ENCODE measurements at regions not wholly inside any gene's neighbourhood (a gene's known extent, or its start where the extent isn't known, plus 50 kb on each side); places are given as distances from the start of the nearest gene placed in this dataset.

- no peak overlapping the region for H3K4me2 ChIP-seq (ENCODE audit: insufficient read depth, insufficient read length, low read length)
- no peaks in the 10 kb centered on the region for H4K20me1 ChIP-seq (ENCODE audit: control insufficient read depth, insufficient read depth, insufficient read length)
- H3K56ac ChIP-seq (ENCODE audit: insufficient read length, low read depth, low read length): no peak overlapping the region
- WGBS (ENCODE audit: extremely low coverage, insufficient read length, low lambda C conversion rate): no CpG with 5 or more reads among the region's 19 CpGs
- H2BK12ac ChIP-seq (ENCODE audit: insufficient read length, low read depth, low read length): no peak overlapping the region
- no peak overlapping the region for H3K9ac ChIP-seq (ENCODE audit: extremely low read depth, insufficient read length, low read length)
- no peaks in the 10 kb centered on the region; a peak in 1 of 5 replicates for H3K9me3 Mint-ChIP-seq
- H3K4me1 ChIP-seq (ENCODE audit: insufficient read depth, low read length): no peaks in the 10 kb centered on the region
- no peaks in the 10 kb centered on the region for H3K23me2 ChIP-seq (ENCODE audit: insufficient read length, low read depth, low read length, poor library complexity, severe bottlenecking)
- DNase-seq: no peak
- H3K79me2 ChIP-seq (ENCODE audit: insufficient read depth, low read length): no peaks in the 10 kb centered on the region
- H3K4me1 Mint-ChIP-seq: peaks cover 0 to 24% of the 10 kb centered on the region in 2 experiments; a peak in 2 of 4 replicates
- H3K14ac ChIP-seq (ENCODE audit: insufficient read depth, low read length): no peak overlapping the region
- no peak overlapping the region for H3T11ph ChIP-seq (ENCODE audit: low read length)
- no peak overlapping the region for H2BK120ac ChIP-seq (ENCODE audit: low read depth, low read length, poor library complexity, severe bottlenecking)
- no peak overlapping the region for H2BK15ac ChIP-seq (ENCODE audit: low read depth, low read length)
- H2BK5ac ChIP-seq (ENCODE audit: insufficient read length, low read length): no peak overlapping the region
- H3K79me1 ChIP-seq (ENCODE audit: insufficient read depth, low read depth, low read length, poor library complexity, severe bottlenecking): no peaks in the 10 kb centered on the region
- H3K27ac ChIP-seq (ENCODE audit: insufficient read length, low read depth, low read length): no peak overlapping the region
- no peak overlapping the region for H4K8ac ChIP-seq (replicated peaks; ENCODE audit: insufficient read length, low read depth, low read length)
- TF ChIP-seq CTCF (conservative IDR thresholded peaks at IDR 0.05): no peak
- no peak overlapping the region for H2BK20ac ChIP-seq (ENCODE audit: low read depth, low read length, poor library complexity, severe bottlenecking)
- H3K18ac ChIP-seq (ENCODE audit: insufficient read length, low read depth, low read length): no peak overlapping the region
- H3K4me3 Mint-ChIP-seq: no peak overlapping the region
- no peak overlapping the region for H2AFZ ChIP-seq (ENCODE audit: low read length)
- no peak overlapping the region for H4K5ac ChIP-seq (ENCODE audit: insufficient read length, low read depth, low read length)
- no peaks in the 10 kb centered on the region; a peak in 1 of 7 replicates for H3K36me3 Mint-ChIP-seq (ENCODE audit: insufficient read depth in 1 of 3, low read depth in 3 of 3)
- no peak overlapping the region for H4K91ac ChIP-seq (ENCODE audit: insufficient read length, low read depth, low read length)
- no peaks in the 10 kb centered on the region for H3K27me3 ChIP-seq (ENCODE audit: insufficient read depth, low read length)
- peaks cover 28% of the 10 kb centered on the region for H3K27me3 Mint-ChIP-seq (ENCODE audit: low read depth)
- no peak overlapping the region for H2AK5ac ChIP-seq (ENCODE audit: insufficient read length, low read length)
- H3K4ac ChIP-seq (ENCODE audit: low read depth, low read length): no peak overlapping the region
- no peak overlapping the region for H3K23ac ChIP-seq (ENCODE audit: insufficient read length, low read depth, low read length)
- H3K27ac Mint-ChIP-seq: peak overlapping the region in 2 of 3 experiments; percentile 60; a peak in 2 of 7 replicates
- no peaks in the 10 kb centered on the region for H3K9me3 ChIP-seq (ENCODE audit: control insufficient read depth, low read depth, low read length)
Measured at GRCh38 chr9:121567500-121568342, 68.1 kb upstream of the GGTA1 start.
